IPS DF 6.9 (cell line): ENCODE measurements at regions not wholly inside any gene's neighbourhood (a gene's known extent, or its start where the extent isn't known, plus 50 kb on each side); places are given as distances from the start of the nearest gene placed in this dataset.

Experiments used
- DNase-seq: peaks from one replicate; pipeline ENCODE4 v3.0.0-alpha.2; 2013; ENCODE audit warnings: low read depth, low spot score
- H3K27ac ChIP-seq: one replicate; pipeline ENCODE4 v1.5.1; 2013; ENCODE audit warnings: low read length, control low read depth
- H3K27me3 ChIP-seq: 2 replicates; pipeline ENCODE4 v1.6.1; 2013; ENCODE audit warnings: mild to moderate bottlenecking, low read length; ENCODE audit not compliant: control insufficient read depth, insufficient read depth
- H3K36me3 ChIP-seq: 2 replicates; pipeline ENCODE4 v1.6.1; 2013; ENCODE audit warnings: low read length; ENCODE audit not compliant: control insufficient read depth, insufficient read depth
- H3K4me1 ChIP-seq: 2 replicates; pipeline ENCODE4 v1.6.1; 2013; ENCODE audit warnings: low read length; ENCODE audit not compliant: control insufficient read depth, insufficient read depth
- H3K4me3 ChIP-seq: 2 replicates; pipeline ENCODE4 v1.5.1; 2013; ENCODE audit warnings: mild to moderate bottlenecking, low read length
- H3K9me3 ChIP-seq: 2 replicates; pipeline ENCODE4 v1.6.1; 2013; ENCODE audit warnings: low read length, inconsistent platforms; ENCODE audit not compliant: control insufficient read depth, insufficient read depth
- WGBS: extraction: QIAGEN DNeasy Blood & Tissue Kit; methylation state at CpG from one replicate; pipeline ENCODE4 v1.1.7; 2013; ENCODE audit warnings: mixed read lengths, missing lambda C conversion rate; ENCODE audit not compliant: insufficient read length, insufficient coverage; 5-methylcytosine and 5-hydroxymethylcytosine counted together

- no CpG with 5 or more reads among the region's 1 CpG for WGBS
These were observed 499.3 kb upstream of the ARRDC4 start for GRCh38 chr15:97461226-97461625.

DNA sequence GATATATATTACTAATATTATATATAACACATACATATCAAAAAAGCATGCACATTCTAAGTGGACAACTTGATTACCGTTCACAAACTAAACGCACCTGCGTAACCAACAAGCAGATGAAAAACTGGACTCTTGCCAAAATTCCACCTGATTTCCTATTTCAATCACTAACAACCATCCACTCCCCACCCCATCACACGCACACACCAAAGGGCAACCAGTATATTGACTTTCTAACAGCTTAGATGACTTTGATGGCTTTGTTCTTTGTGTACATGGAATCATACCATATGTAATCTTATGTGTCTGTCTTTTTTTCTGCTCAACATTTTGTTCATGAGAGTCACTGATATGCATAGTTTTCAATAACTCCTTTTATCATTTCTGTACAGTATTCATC lies 496.8 kb upstream of the ARRDC4 start:
- Histone ChIP-seq H3K4me3 (no peak overlapping the region), H3K36me3 (no peaks in the 10 kb centered on the region), H3K27ac (no peak overlapping the region), H3K27me3 (no peaks in the 10 kb centered on the region), H3K4me1 (no peaks in the 10 kb centered on the region), H3K9me3 (no peaks in the 10 kb centered on the region)
- no peak for DNase-seq
- WGBS, result no CpG with 5 or more reads among the region's 4 CpGs

More at GRCh38 chr15:97461226-97461625, 499.3 kb upstream of the ARRDC4 start:
- Histone ChIP-seq H3K27me3 (no peaks in the 10 kb centered on the region), H3K36me3 (no peaks in the 10 kb centered on the region), H3K27ac (no peak overlapping the region), H3K4me3 (no peak overlapping the region), H3K9me3 (no peaks in the 10 kb centered on the region), H3K4me1 (no peaks in the 10 kb centered on the region)
- no peak for DNase-seq

GRCh38 chr15:97470417-97470816 lies 490.1 kb upstream of the ARRDC4 start:
- DNase-seq, result no peak

DNA sequence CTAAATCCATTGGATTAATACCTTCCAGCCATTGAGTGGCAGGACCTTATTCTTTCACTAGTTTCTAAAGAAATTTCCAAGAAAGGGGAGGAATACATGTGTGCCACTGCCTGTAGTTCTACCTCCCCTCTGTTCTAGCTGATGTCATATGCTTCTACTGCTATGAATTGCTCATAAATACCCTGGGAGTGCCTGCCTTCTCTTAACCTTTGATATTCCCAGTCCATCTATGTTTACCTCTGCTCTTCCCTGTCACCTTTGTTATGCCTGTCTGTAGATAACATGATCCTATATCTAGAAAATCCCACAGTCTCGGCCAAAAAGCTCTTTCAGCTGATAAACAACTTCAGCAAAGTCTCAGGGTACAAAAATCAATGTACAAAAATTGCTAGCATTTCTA lies 486.9 kb upstream of the ARRDC4 start:
- DNase-seq, result no peak
- Histone ChIP-seq H3K27ac (no peak overlapping the region), H3K4me1 (no peaks in the 10 kb centered on the region), H3K36me3 (no peaks in the 10 kb centered on the region), H3K9me3 (no peaks in the 10 kb centered on the region), H3K27me3 (no peaks in the 10 kb centered on the region), H3K4me3 (no peak overlapping the region)
- no CpG with 5 or more reads among the region's 1 CpG for WGBS

More at GRCh38 chr15:97470417-97470816, 490.1 kb upstream of the ARRDC4 start:
- H3K4me1 ChIP-seq, result no peaks in the 10 kb centered on the region
- H3K27me3 ChIP-seq, result no peaks in the 10 kb centered on the region
- no peaks in the 10 kb centered on the region for H3K36me3 ChIP-seq
- H3K27ac ChIP-seq, result no peak overlapping the region
- H3K9me3 ChIP-seq, result no peaks in the 10 kb centered on the region
- no peak overlapping the region for H3K4me3 ChIP-seq

- H3K36me3 ChIP-seq, result no peaks in the 10 kb centered on the region
- no peaks in the 10 kb centered on the region for H3K27me3 ChIP-seq
- WGBS, result no CpG with 5 or more reads among the region's 3 CpGs
- H3K27ac ChIP-seq, result no peak overlapping the region
- H3K4me1 ChIP-seq, result no peaks in the 10 kb centered on the region
- H3K9me3 ChIP-seq, result no peaks in the 10 kb centered on the region
- DNase-seq, result no peak
- no peak overlapping the region for H3K4me3 ChIP-seq
These were observed 480.5 kb upstream of the ARRDC4 start for GRCh38 chr15:97479957-97480356.

DNA sequence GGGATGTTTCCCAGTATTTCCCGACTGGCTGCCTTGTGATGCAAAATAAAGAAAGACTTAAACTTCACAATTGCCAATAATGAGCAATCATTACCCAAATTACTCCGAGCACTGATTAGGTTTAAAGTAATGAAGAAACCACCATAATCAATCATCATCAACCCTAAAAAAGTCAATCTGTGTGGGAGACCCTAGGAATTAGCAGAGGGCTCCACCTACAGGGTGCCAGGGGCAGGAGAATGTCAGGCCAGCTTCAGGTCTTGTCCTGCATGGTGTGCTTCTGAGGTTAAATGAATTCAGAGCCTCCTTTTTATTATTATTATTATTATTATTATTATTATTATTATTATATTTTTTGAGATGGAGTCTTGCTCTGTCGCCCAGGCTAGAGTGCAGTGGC lies 478.0 kb upstream of the ARRDC4 start:
- Histone ChIP-seq H3K27ac (no peak overlapping the region), H3K36me3 (no peaks in the 10 kb centered on the region), H3K4me1 (no peaks in the 10 kb centered on the region), H3K27me3 (no peaks in the 10 kb centered on the region), H3K4me3 (no peak overlapping the region), H3K9me3 (no peaks in the 10 kb centered on the region)
- no CpG with 5 or more reads among the region's 3 CpGs for WGBS
- peak; percentile 20 for DNase-seq

- 100% methylated on average over 4 of the region's 21 CpGs for WGBS
- Histone ChIP-seq H3K4me1 (no peaks in the 10 kb centered on the region), H3K36me3 (no peaks in the 10 kb centered on the region), H3K27ac (no peak overlapping the region), H3K4me3 (no peak overlapping the region), H3K27me3 (no peaks in the 10 kb centered on the region), H3K9me3 (no peaks in the 10 kb centered on the region)
- no peak for DNase-seq
These were observed 477.3 kb upstream of the ARRDC4 start for GRCh38 chr15:97483232-97483631.

DNA sequence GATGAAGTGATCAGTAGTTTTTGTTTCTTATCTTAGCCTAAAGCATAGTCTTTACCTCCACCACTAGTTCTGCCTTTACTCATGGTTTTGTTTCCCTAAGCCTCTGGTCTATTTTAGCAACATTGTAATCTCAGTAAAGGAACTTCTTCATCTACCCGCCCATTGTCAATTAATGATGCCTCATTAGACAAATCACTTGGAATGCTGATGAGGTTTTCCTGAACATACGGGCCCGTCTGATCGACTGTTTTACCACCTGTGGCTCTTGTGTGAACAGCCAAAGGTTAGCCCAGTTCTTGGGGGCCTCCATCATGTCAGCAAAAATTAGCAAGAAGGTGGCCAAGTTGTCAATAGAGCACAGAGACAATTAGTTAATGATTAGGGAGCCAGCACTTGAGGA lies 470.1 kb upstream of the ARRDC4 start:
- WGBS, result no CpG with 5 or more reads among the region's 4 CpGs
- H3K4me3 ChIP-seq, result no peak overlapping the region

GRCh38 chr15:97501291-97501690 lies 459.2 kb upstream of the ARRDC4 start:
- no peak overlapping the region for H3K4me3 ChIP-seq
- no peaks in the 10 kb centered on the region for H3K9me3 ChIP-seq
- H3K27me3 ChIP-seq, result no peaks in the 10 kb centered on the region
- DNase-seq, result no peak
- no CpG with 5 or more reads among the region's 1 CpG for WGBS
- H3K27ac ChIP-seq, result no peak overlapping the region
- H3K4me1 ChIP-seq, result no peaks in the 10 kb centered on the region
- no peaks in the 10 kb centered on the region for H3K36me3 ChIP-seq

More for the DNA sequence above, 470.1 kb upstream of the ARRDC4 start:
- Histone ChIP-seq H3K36me3 (no peaks in the 10 kb centered on the region), H3K27ac (no peak overlapping the region), H3K27me3 (no peaks in the 10 kb centered on the region), H3K4me1 (no peaks in the 10 kb centered on the region), H3K9me3 (no peaks in the 10 kb centered on the region)
- DNase-seq, result no peak

DNA sequence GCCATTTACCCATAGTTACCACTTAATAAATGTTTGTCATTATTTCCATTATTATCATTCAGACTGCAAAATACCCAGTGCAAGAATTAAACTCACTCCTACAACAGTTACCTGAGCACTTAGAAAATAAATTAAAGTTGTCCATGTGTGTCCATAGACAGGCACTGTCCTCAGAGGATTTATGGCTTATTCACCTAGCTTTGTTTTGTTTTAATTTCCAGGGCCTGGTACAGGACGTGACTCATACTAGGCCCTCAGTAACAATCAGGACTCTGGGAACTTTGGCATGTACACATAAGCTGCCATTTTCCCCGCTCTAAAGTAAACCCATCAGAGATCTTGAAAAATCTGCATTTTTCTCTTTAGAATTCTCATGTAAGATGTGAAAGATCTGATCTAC lies 458.5 kb upstream of the ARRDC4 start:
- DNase-seq, result no peak
- H3K27ac ChIP-seq, result no peak overlapping the region
- WGBS, result no CpG with 5 or more reads among the region's 2 CpGs

GRCh38 chr15:97504031-97504792 lies 456.3 kb upstream of the ARRDC4 start:
- no peaks in the 10 kb centered on the region for H3K4me1 ChIP-seq
- H3K9me3 ChIP-seq, result no peaks in the 10 kb centered on the region
- no peak overlapping the region for H3K4me3 ChIP-seq
- no peak for DNase-seq
- H3K36me3 ChIP-seq, result no peaks in the 10 kb centered on the region
- no peaks in the 10 kb centered on the region for H3K27me3 ChIP-seq
- no peak overlapping the region for H3K27ac ChIP-seq
- WGBS, result no CpG with 5 or more reads among the region's 6 CpGs

More for the DNA sequence above, 458.5 kb upstream of the ARRDC4 start:
- no peak overlapping the region for H3K4me3 ChIP-seq
- H3K9me3 ChIP-seq, result no peaks in the 10 kb centered on the region
- no peaks in the 10 kb centered on the region for H3K27me3 ChIP-seq
- no peaks in the 10 kb centered on the region for H3K4me1 ChIP-seq
- no peaks in the 10 kb centered on the region for H3K36me3 ChIP-seq
